Ishikawa (cell line): ENCODE measurements at regions not wholly inside any gene's neighbourhood (a gene's known extent, or its start where the extent isn't known, plus 50 kb on each side); places are given as distances from the start of the nearest gene placed in this dataset.

Source experiments
- CEBPB ChIP-seq: IDR thresholded peaks from 2 replicates; pipeline ENCODE4 v1.6.1; 2012
- EGR1 ChIP-seq: IDR thresholded peaks from 2 replicates; pipeline ENCODE4 v1.6.1; 2012
- EP300 ChIP-seq: IDR thresholded peaks from 2 replicates; pipeline ENCODE4 v1.6.1; 2012; ENCODE audit warnings: borderline replicate concordance
- FOXM1 ChIP-seq: IDR thresholded peaks from 2 replicates; pipeline ENCODE4 v1.6.1; 2012; ENCODE audit warnings: low read depth, borderline replicate concordance
- MAX ChIP-seq: IDR thresholded peaks from 2 replicates; pipeline ENCODE4 v1.6.1; 2012
- NFIC ChIP-seq: IDR thresholded peaks from 2 replicates; pipeline ENCODE4 v1.6.1; 2012
- RAD21 ChIP-seq: IDR thresholded peaks from 2 replicates; pipeline ENCODE4 v1.6.1; 2012; ENCODE audit warnings: low read depth
- REST ChIP-seq: IDR thresholded peaks from 2 replicates; pipeline ENCODE4 v1.6.1; 2012; ENCODE audit warnings: low read depth, mild to moderate bottlenecking
- TAF1 ChIP-seq: IDR thresholded peaks from 2 replicates; pipeline ENCODE4 v1.6.1; 2012; ENCODE audit warnings: low read depth, mild to moderate bottlenecking
- TCF12 ChIP-seq: IDR thresholded peaks from 2 replicates; pipeline ENCODE4 v1.6.1; 2012; ENCODE audit warnings: low read depth
- TEAD4 ChIP-seq: IDR thresholded peaks from 2 replicates; pipeline ENCODE4 v1.6.1; 2012
- USF1 ChIP-seq: IDR thresholded peaks from 2 replicates; pipeline ENCODE4 v1.6.1; 2012

GRCh38 chr4:12672303-12672702 is 811.8 kb downstream of the RAB28 start:
- TF ChIP-seq EGR1, result no peak
- no peak for TF ChIP-seq TAF1
- no peak for TF ChIP-seq TCF12
- no peak for TF ChIP-seq EP300
- no peak for TF ChIP-seq USF1
- TF ChIP-seq CEBPB, result no peak
- no peak for TF ChIP-seq MAX
- no peak for TF ChIP-seq RAD21
- no peak for TF ChIP-seq REST
- TF ChIP-seq NFIC, result no peak
- no peak for TF ChIP-seq TEAD4
- TF ChIP-seq FOXM1, result no peak
